ENCODE measurements at regions not wholly inside any gene's neighbourhood (a gene's known extent, or its start where the extent isn't known, plus 50 kb on each side); places are given as distances from the start of the nearest gene placed in this dataset.

- TF ChIP-seq REST (IDR thresholded peaks at IDR 0.05; ENCODE audit: borderline replicate concordance): no peak
- no peak for TF ChIP-seq CTCF (IDR thresholded peaks at IDR 0.05; ENCODE audit: poor library complexity, severe bottlenecking)
- no peak for TF ChIP-seq POLR2AphosphoS5 (IDR thresholded peaks at IDR 0.05)
- TF ChIP-seq EZH2 (IDR thresholded peaks at IDR 0.05; ENCODE audit: borderline replicate concordance, insufficient read depth, low read length, poor library complexity, severe bottlenecking): no peak
- no peak for TF ChIP-seq RAD21 (conservative IDR thresholded peaks at IDR 0.05)
Measured at GRCh38 chr3:28122227-28122626, 119.2 kb upstream of the CMC1 start.
